H9 (cell line): ENCODE measurements at regions not wholly inside any gene's neighbourhood (a gene's known extent, or its start where the extent isn't known, plus 50 kb on each side); places are given as distances from the start of the nearest gene placed in this dataset.
A peak's percentile ranks its signal among the peaks of the same experiment; 100 is the strongest.

ENCODE experiments used
- DNase-seq: peaks from one replicate; pipeline ENCODE4 v3.0.0-alpha.2; 2017
- H2AFZ ChIP-seq: one replicate; pipeline ENCODE4 v1.6.1; 2013; ENCODE audit warnings: mild to moderate bottlenecking, low read length, control low read depth, moderate library complexity
- H2AK5ac ChIP-seq: 2 replicates; pipeline ENCODE4 v1.6.1; 2013; ENCODE audit warnings: low read length, control low read depth, mixed read lengths; ENCODE audit not compliant: insufficient read length
- H2BK120ac ChIP-seq: one replicate; pipeline ENCODE4 v1.6.1; 2013; ENCODE audit warnings: low read depth, mild to moderate bottlenecking, low read length, control low read depth, inconsistent platforms; ENCODE audit not compliant: poor library complexity, severe bottlenecking
- H2BK12ac ChIP-seq: 2 replicates; pipeline ENCODE4 v1.6.1; 2013; ENCODE audit warnings: low read length, control low read depth, mixed read lengths, low read depth; ENCODE audit not compliant: insufficient read length
- H2BK15ac ChIP-seq: 2 replicates; pipeline ENCODE4 v1.6.1; 2013; ENCODE audit warnings: low read depth, low read length, control low read depth
- H2BK20ac ChIP-seq: one replicate; pipeline ENCODE4 v1.6.1; 2013; ENCODE audit warnings: low read depth, mild to moderate bottlenecking, low read length, control low read depth, inconsistent platforms; ENCODE audit not compliant: poor library complexity, severe bottlenecking
- H2BK5ac ChIP-seq: 2 replicates; pipeline ENCODE4 v1.6.1; 2013; ENCODE audit warnings: low read length, control low read depth, mixed read lengths; ENCODE audit not compliant: insufficient read length
- H3K14ac ChIP-seq: 2 replicates; pipeline ENCODE4 v1.6.1; 2013; ENCODE audit warnings: low read length, control low read depth; ENCODE audit not compliant: insufficient read depth
- H3K18ac ChIP-seq: 2 replicates; pipeline ENCODE4 v1.6.1; 2013; ENCODE audit warnings: low read depth, mild to moderate bottlenecking, mixed read lengths, low read length, control low read depth; ENCODE audit not compliant: insufficient read length
- H3K23ac ChIP-seq: 2 replicates; pipeline ENCODE4 v1.6.1; 2013; ENCODE audit warnings: low read length, control low read depth, mixed read lengths, low read depth; ENCODE audit not compliant: insufficient read length
- H3K23me2 ChIP-seq: 2 replicates; pipeline ENCODE4 v1.6.1; 2013; ENCODE audit warnings: low read depth, mild to moderate bottlenecking, mixed read lengths, low read length, control low read depth; ENCODE audit not compliant: insufficient read length, poor library complexity, severe bottlenecking
- H3K27ac ChIP-seq: 2 replicates; pipeline ENCODE4 v1.5.1; 2013; ENCODE audit warnings: low read length, control low read depth, mixed read lengths, low read depth; ENCODE audit not compliant: insufficient read length
- H3K27me3 ChIP-seq: 2 replicates; pipeline ENCODE4 v1.6.1; 2013; ENCODE audit warnings: low read length, control low read depth, inconsistent platforms; ENCODE audit not compliant: insufficient read depth
- H3K4ac ChIP-seq: 2 replicates; pipeline ENCODE4 v1.6.1; 2013; ENCODE audit warnings: low read depth, mild to moderate bottlenecking, control low read depth, inconsistent platforms, low read length, moderate library complexity
- H3K4me1 ChIP-seq: 2 replicates; pipeline ENCODE4 v1.6.1; 2013; ENCODE audit warnings: low read length, control low read depth, inconsistent platforms; ENCODE audit not compliant: insufficient read depth
- H3K4me2 ChIP-seq: 2 replicates; pipeline ENCODE4 v1.6.1; 2013; ENCODE audit warnings: low read length, control low read depth, mixed read lengths; ENCODE audit not compliant: insufficient read length, insufficient read depth
- H3K56ac ChIP-seq: 2 replicates; pipeline ENCODE4 v1.6.1; 2013; ENCODE audit warnings: low read depth, mild to moderate bottlenecking, mixed read lengths, low read length, control low read depth; ENCODE audit not compliant: insufficient read length
- H3K79me1 ChIP-seq: 2 replicates; pipeline ENCODE4 v1.6.1; 2013; ENCODE audit warnings: low read depth, mild to moderate bottlenecking, moderate library complexity, low read length, control low read depth, inconsistent platforms; ENCODE audit not compliant: insufficient read depth, poor library complexity, severe bottlenecking
- H3K79me2 ChIP-seq: 2 replicates; pipeline ENCODE4 v1.6.1; 2013; ENCODE audit warnings: low read length, control low read depth, inconsistent platforms; ENCODE audit not compliant: insufficient read depth
- H3K9ac ChIP-seq: 2 replicates; pipeline ENCODE4 v1.6.1; 2013; ENCODE audit warnings: low read length, control low read depth, mixed read lengths; ENCODE audit not compliant: insufficient read length; ENCODE audit errors: extremely low read depth
- H3K9me3 ChIP-seq: one replicate; pipeline ENCODE4 v1.6.1; 2013; ENCODE audit warnings: low read depth, low read length, inconsistent platforms; ENCODE audit not compliant: control insufficient read depth
- H3T11ph ChIP-seq: one replicate; pipeline ENCODE4 v1.6.1; 2013; ENCODE audit warnings: mild to moderate bottlenecking, low read length, control low read depth, inconsistent platforms
- H4K20me1 ChIP-seq: one replicate; pipeline ENCODE4 v1.6.1; 2013; ENCODE audit not compliant: control insufficient read depth, insufficient read length, insufficient read depth
- H4K5ac ChIP-seq: 2 replicates; pipeline ENCODE4 v1.6.1; 2013; ENCODE audit warnings: low read depth, mild to moderate bottlenecking, mixed read lengths, low read length, control low read depth; ENCODE audit not compliant: insufficient read length
- H4K8ac ChIP-seq: replicated peaks from 2 replicates; pipeline ENCODE4 v1.6.1; 2013; ENCODE audit warnings: low read length, control low read depth, mixed read lengths, low read depth; ENCODE audit not compliant: insufficient read length
- H4K91ac ChIP-seq: 2 replicates; pipeline ENCODE4 v1.6.1; 2013; ENCODE audit warnings: low read depth, mild to moderate bottlenecking, moderate library complexity, mixed read lengths, low read length, control low read depth; ENCODE audit not compliant: insufficient read length
- H3K27ac Mint-ChIP-seq, 3 experiments: 2 replicates in 2 of 3; 3 replicates in 1 of 3; pipeline ENCODE4 v1.8.0; 2020 to 2021; ENCODE audit warnings: mixed read lengths in 3 of 3, mild to moderate bottlenecking in 1 of 3, moderate library complexity in 1 of 3
- H3K27me3 Mint-ChIP-seq: 2 replicates; pipeline ENCODE4 v1.8.0; 2021; ENCODE audit warnings: low read depth, mild to moderate bottlenecking, moderate library complexity, mixed read lengths
- H3K36me3 Mint-ChIP-seq, 3 experiments: 2 replicates in 2 of 3; 3 replicates in 1 of 3; pipeline ENCODE4 v1.8.0; 2020 to 2021; ENCODE audit warnings: low read depth in 3 of 3, mixed read lengths in 3 of 3; ENCODE audit not compliant: insufficient read depth in 1 of 3
- H3K4me1 Mint-ChIP-seq, 2 experiments: 2 replicates each; pipeline ENCODE4 v1.8.0; 2020; ENCODE audit warnings: mixed read lengths in 2 of 2
- H3K4me3 Mint-ChIP-seq, 2 experiments: 2 replicates in 1 of 2; 3 replicates in 1 of 2; pipeline ENCODE4 v1.8.0; 2020 to 2021; ENCODE audit warnings: mild to moderate bottlenecking in 2 of 2, mixed read lengths in 2 of 2, moderate library complexity in 1 of 2
- H3K9me3 Mint-ChIP-seq, 2 experiments: 2 replicates in 1 of 2; 3 replicates in 1 of 2; pipeline ENCODE4 v1.8.0; 2020; ENCODE audit warnings: mild to moderate bottlenecking in 2 of 2, mixed read lengths in 2 of 2, moderate library complexity in 1 of 2
- CTCF ChIP-seq: fragments of 200-600 bp; sonication (generic); conservative IDR thresholded peaks from 3 replicates; pipeline ENCODE4 v1.8.0; 2021; ENCODE audit warnings: antibody characterized with exemption, mild to moderate bottlenecking
- WGBS: extraction: QIAGEN DNeasy Blood & Tissue Kit; methylation state at CpG from one replicate; pipeline ENCODE4 v1.1.7; 2013; ENCODE audit warnings: missing lambda C conversion rate, low lambda C conversion rate, mixed read lengths; ENCODE audit not compliant: insufficient read length; ENCODE audit errors: extremely low coverage; 5-methylcytosine and 5-hydroxymethylcytosine counted together

GRCh38 chr12:46610754-46611153, 215.0 kb downstream of the SLC38A4 start:
- H2BK15ac ChIP-seq = no peak overlapping the region
- no peak overlapping the region for H3K4me2 ChIP-seq
- Mint-ChIP-seq H3K4me3 (no peak overlapping the region), H3K27ac (peak overlapping the region in 1 of 3 experiments; percentile 13; a peak in 1 of 7 replicates), H3K4me1 (peaks cover 4 to 5% of the 10 kb centered on the region in 2 experiments), H3K27me3 (no peaks in the 10 kb centered on the region), H3K36me3 (peaks cover 7 to 11% (median 7%) of the 10 kb centered on the region in 3 experiments; a peak in 6 of 7 replicates), H3K9me3 (peaks cover 8 to 9% of the 10 kb centered on the region in 2 experiments; a peak in 4 of 5 replicates)
- H2BK5ac ChIP-seq = no peak overlapping the region
- no peaks in the 10 kb centered on the region for H4K20me1 ChIP-seq
- no peaks in the 10 kb centered on the region for H3K23me2 ChIP-seq
- H3K4me1 ChIP-seq = no peaks in the 10 kb centered on the region
- WGBS = no CpG with 5 or more reads among the region's 3 CpGs
- H3K18ac ChIP-seq = no peak overlapping the region
- H2AK5ac ChIP-seq = no peak overlapping the region
- H4K5ac ChIP-seq = no peak overlapping the region
- no peak overlapping the region for H2AFZ ChIP-seq
- H4K91ac ChIP-seq = no peak overlapping the region
- H3K27ac ChIP-seq = no peak overlapping the region
- no peak overlapping the region for H2BK20ac ChIP-seq
- no peaks in the 10 kb centered on the region for H3K79me2 ChIP-seq
- no peak overlapping the region for H3T11ph ChIP-seq
- H3K79me1 ChIP-seq = no peaks in the 10 kb centered on the region
- no peak overlapping the region for H3K56ac ChIP-seq
- H3K23ac ChIP-seq = no peak overlapping the region
- no peak for DNase-seq
- H4K8ac ChIP-seq = no peak overlapping the region
- no peak overlapping the region for H3K14ac ChIP-seq
- H2BK120ac ChIP-seq = no peak overlapping the region
- H3K27me3 ChIP-seq = no peaks in the 10 kb centered on the region
- no peak for TF ChIP-seq CTCF
- no peaks in the 10 kb centered on the region for H3K9me3 ChIP-seq
- H2BK12ac ChIP-seq = no peak overlapping the region
- H3K4ac ChIP-seq = no peak overlapping the region
- no peak overlapping the region for H3K9ac ChIP-seq
